Esophagus squamous epithelium (tissue), 4 donors: ENCODE measurements at regions not wholly inside any gene's neighbourhood (a gene's known extent, or its start where the extent isn't known, plus 50 kb on each side); places are given as distances from the start of the nearest gene placed in this dataset.

Experiments used
- CTCF ChIP-seq, 6 experiments: fragments of 450-650 bp in 4 of 6; fragments of 200-600 bp in 2 of 6; sonication (generic) in 2 of 6; IDR thresholded peaks; one replicate each; pipeline ENCODE4 v1.5.1; 2016 to 2019; ENCODE audit warnings: antibody characterized with exemption in 6 of 6, mild to moderate bottlenecking in 4 of 6, moderate library complexity in 4 of 6
- POLR2A ChIP-seq, 4 donors: fragments of 450-650 bp; IDR thresholded peaks; one replicate each; pipeline ENCODE4 v1.6.1; 2017; ENCODE audit warnings: antibody characterized with exemption in 4 of 4, mild to moderate bottlenecking in 4 of 4, moderate library complexity in 3 of 4

GRCh38 chr6:165768961-165769360, 105.9 kb upstream of the PDE10A start:
- TF ChIP-seq CTCF (IDR thresholded peaks at IDR 0.05), result no peak
- no peak for TF ChIP-seq POLR2A (IDR thresholded peaks at IDR 0.05)
